CD4-positive, alpha-beta T cell treated with Interleukin-15 for 4 hours (primary cell): ENCODE measurements at regions not wholly inside any gene's neighbourhood (a gene's known extent, or its start where the extent isn't known, plus 50 kb on each side); places are given as distances from the start of the nearest gene placed in this dataset.
"Not testable (repeated sequence)": the region's sequence is repeated elsewhere in the genome, so short reads cannot be mapped to it uniquely, and the experiment has no call there.

Experiments
- DNase-seq: peaks from one replicate; pipeline ENCODE4 v3.0.0-alpha.2; 2020; ENCODE audit warnings: low spot score

GRCh38 chr20:17873410-17874270 is 95.0 kb downstream of the SNX5 start:
- no peak for DNase-seq

GRCh38 chr20:17872959-17873358 is 95.6 kb downstream of the SNX5 start:
- no peak for DNase-seq

GRCh38 chr20:17872434-17872833 is 96.2 kb downstream of the SNX5 start:
- DNase-seq = no peak

- no peak for DNase-seq
Observed at GRCh38 chr20:17871886-17872285, 96.7 kb downstream of the SNX5 start.

- no peak for DNase-seq
Observed at GRCh38 chr20:17871181-17871580, 97.4 kb downstream of the SNX5 start.

GRCh38 chr20:17870086-17870740 is 98.4 kb downstream of the SNX5 start:
- no peak for DNase-seq

GRCh38 chr20:17869295-17869994 is 99.1 kb downstream of the SNX5 start:
- DNase-seq = no peak

- DNase-seq = no peak
Observed at GRCh38 chr20:17868700-17869231, 99.8 kb downstream of the SNX5 start.

- DNase-seq = no peak
Observed at GRCh38 chr20:17868151-17868550, 100.4 kb downstream of the SNX5 start.

- DNase-seq = no peak
Observed at GRCh38 chr20:17867131-17867925, 101.3 kb downstream of the SNX5 start.

GRCh38 chr20:17866234-17867001 is 102.2 kb downstream of the SNX5 start:
- DNase-seq = no peak

- no peak for DNase-seq
Observed at GRCh38 chr20:17863577-17864292, 104.9 kb downstream of the SNX5 start.

GRCh38 chr20:17863209-17863576 is 105.4 kb downstream of the SNX5 start:
- no peak for DNase-seq

GRCh38 chr20:17862171-17862570 is 106.4 kb downstream of the SNX5 start:
- no peak for DNase-seq

- DNase-seq = not testable (repeated sequence)
Observed at GRCh38 chr20:17861620-17862019, 107.0 kb downstream of the SNX5 start.

- DNase-seq = no peak
Observed at GRCh38 chr20:17860301-17861197, 108.0 kb downstream of the SNX5 start.

- DNase-seq = no peak
Observed at GRCh38 chr20:17859616-17860232, 108.9 kb downstream of the SNX5 start.

- DNase-seq = no peak
Observed at GRCh38 chr20:17859002-17859615, 109.5 kb downstream of the SNX5 start.
